GM21825 (cell line): ENCODE measurements at regions not wholly inside any gene's neighbourhood (a gene's known extent, or its start where the extent isn't known, plus 50 kb on each side); places are given as distances from the start of the nearest gene placed in this dataset.
A peak's percentile ranks its signal among the peaks of the same experiment; 100 is the strongest.

Source experiments
- ATAC-seq: cut with Tn5 transposase; IDR thresholded peaks from one replicate; pipeline ENCODE4 v1.9.1; 2021; ENCODE audit warnings: mild to moderate bottlenecking, moderate library complexity; ENCODE audit not compliant: unreplicated experiment

GRCh38 chr10:3016016-3016415 lies 51.3 kb upstream of the PFKP start:
- no peak for ATAC-seq

GRCh38 chr10:3014968-3015367 lies 52.4 kb upstream of the PFKP start:
- no peak for ATAC-seq

- no peak for ATAC-seq
Observed at GRCh38 chr10:3012223-3012622, 55.1 kb upstream of the PFKP start.

GRCh38 chr10:3010816-3011460 lies 56.4 kb upstream of the PFKP start:
- no peak for ATAC-seq

- ATAC-seq: no peak
Observed at GRCh38 chr10:3010334-3010733, 57.0 kb upstream of the PFKP start.

- ATAC-seq: no peak
Observed at GRCh38 chr10:3009341-3009740, 58.0 kb upstream of the PFKP start.

GRCh38 chr10:3008518-3009195 lies 58.7 kb upstream of the PFKP start:
- peak; percentile 51 for ATAC-seq

GRCh38 chr10:3006607-3007006 lies 60.7 kb upstream of the PFKP start:
- ATAC-seq: no peak

GRCh38 chr10:3006093-3006492 lies 61.3 kb upstream of the PFKP start:
- ATAC-seq: no peak

- no peak for ATAC-seq
Observed at GRCh38 chr10:3002304-3002703, 65.0 kb upstream of the PFKP start.

GRCh38 chr10:3000048-3000447 lies 67.3 kb upstream of the PFKP start:
- ATAC-seq: no peak

GRCh38 chr10:2994221-2994961 lies 73.0 kb upstream of the PFKP start:
- ATAC-seq: no peak

GRCh38 chr10:2993636-2994035 lies 73.7 kb upstream of the PFKP start:
- ATAC-seq: no peak

- ATAC-seq: no peak
Observed at GRCh38 chr10:2992401-2993198, 74.7 kb upstream of the PFKP start.

GRCh38 chr10:2990764-2991163 lies 76.6 kb upstream of the PFKP start:
- no peak for ATAC-seq

- no peak for ATAC-seq
Observed at GRCh38 chr10:2989292-2989947, 77.9 kb upstream of the PFKP start.

- ATAC-seq: no peak
Observed at GRCh38 chr10:2987185-2987768, 80.1 kb upstream of the PFKP start.

- no peak for ATAC-seq
Observed at GRCh38 chr10:2986391-2986801, 81.0 kb upstream of the PFKP start.

GRCh38 chr10:2985729-2986232 lies 81.6 kb upstream of the PFKP start:
- ATAC-seq: no peak

GRCh38 chr10:2984682-2985081 lies 82.7 kb upstream of the PFKP start:
- peak; percentile 53 for ATAC-seq
